NCI-H460 (cell line): ENCODE measurements at regions not wholly inside any gene's neighbourhood (a gene's known extent, or its start where the extent isn't known, plus 50 kb on each side); places are given as distances from the start of the nearest gene placed in this dataset.
"Not testable (repeated sequence)": the region's sequence is repeated elsewhere in the genome, so short reads cannot be mapped to it uniquely, and the experiment has no call there.

ENCODE experiments used
- DNase-seq: peaks from one replicate; pipeline ENCODE4 v3.0.0-alpha.2; 2016; ENCODE audit warnings: low read depth; ENCODE audit errors: extremely low read depth

DNA sequence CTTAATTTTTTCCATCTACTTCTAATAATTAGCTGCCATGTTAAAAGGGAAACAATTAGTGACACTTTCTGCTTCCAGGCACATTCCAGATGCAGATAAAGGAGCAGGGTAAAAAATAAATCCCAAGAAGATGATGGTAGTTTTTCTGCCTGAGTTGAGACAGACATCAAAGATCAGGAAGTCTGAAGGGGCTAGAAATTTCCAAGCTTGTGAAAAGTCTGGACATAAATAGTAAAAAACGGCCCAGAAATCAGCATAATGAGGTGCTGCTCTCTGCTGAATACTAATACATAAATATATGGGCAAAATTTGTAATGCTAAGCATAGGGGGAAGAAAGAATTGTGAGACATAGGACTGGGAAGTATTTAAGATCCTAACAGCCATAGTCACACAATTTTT, 460.0 kb upstream of the RGS18 start:
- no peak for DNase-seq

DNA sequence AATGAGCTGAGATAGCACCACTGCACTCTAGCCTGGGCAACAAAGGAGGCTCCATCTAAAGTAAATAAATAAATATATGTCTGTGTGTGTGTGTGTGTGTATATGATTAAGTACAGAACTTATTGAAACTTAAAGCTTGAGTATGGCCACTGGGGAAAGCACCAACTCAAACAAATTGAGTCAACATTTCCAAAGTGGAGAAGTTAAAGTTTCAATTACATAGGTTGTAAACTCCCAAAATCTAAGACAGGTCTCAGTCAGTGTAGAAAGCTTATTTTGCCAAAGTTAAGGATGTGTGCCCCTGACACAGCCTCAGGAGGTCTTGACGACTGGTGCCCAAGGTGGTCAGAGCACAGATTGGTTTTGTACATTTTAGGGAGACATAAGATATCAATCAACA, 458.9 kb upstream of the RGS18 start:
- DNase-seq, result no peak

DNA sequence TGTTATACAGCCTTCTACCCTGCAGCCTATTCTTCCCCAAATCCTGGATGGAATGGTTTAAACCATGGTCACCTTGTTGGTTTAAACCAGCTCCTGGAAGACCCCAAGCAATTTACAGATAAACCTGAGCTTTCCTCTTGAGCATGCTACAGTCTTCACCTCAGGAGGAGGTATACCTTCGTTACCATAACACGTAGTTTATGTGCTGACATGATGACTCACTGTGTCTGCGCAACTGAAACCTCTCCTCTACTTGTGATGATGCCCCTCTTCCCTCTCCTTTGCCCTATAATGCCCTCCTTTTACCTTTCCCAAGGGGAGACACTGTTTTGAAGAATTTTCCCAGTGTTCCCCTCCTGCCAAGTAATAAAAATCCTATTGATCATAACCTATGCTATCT, 457.3 kb upstream of the RGS18 start:
- DNase-seq, result no peak

DNA sequence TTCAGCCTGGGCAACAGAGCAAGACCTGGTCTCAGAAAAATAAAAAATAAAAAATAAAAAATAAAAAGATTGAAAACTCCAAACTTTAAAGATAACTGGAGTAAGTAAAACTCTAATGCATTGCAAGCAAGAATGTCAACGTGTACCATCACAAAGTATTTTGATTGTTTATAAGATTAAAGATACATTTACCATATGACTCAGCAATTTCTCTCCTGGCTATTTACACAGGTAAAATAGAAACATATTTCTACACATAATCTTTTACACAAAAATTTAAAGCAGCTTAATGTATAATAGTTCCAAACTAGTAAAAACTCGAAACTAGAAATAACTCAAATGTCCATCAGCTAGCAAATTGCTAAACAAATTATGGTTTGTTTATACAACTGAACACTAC, 456.1 kb upstream of the RGS18 start:
- no peak for DNase-seq

DNA sequence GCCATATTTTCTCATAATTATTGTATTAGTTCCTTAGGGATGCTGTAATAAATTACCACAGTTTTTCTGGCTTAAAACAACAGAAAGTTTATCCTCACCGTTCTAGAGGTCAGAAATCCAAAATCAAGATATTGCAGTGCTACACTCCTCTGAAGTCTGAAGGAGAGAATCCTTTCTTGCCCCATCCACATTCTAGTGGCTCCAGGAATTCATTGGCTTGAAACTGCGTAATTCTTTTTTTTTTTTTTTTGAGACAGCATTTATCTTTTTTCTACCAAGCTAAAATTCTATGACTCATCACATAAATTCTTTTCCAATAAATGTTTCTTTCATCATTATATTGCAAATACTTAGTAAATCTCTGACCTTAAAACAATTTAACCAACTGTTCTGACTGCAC, 451.0 kb upstream of the RGS18 start:
- DNase-seq, result no peak

DNA sequence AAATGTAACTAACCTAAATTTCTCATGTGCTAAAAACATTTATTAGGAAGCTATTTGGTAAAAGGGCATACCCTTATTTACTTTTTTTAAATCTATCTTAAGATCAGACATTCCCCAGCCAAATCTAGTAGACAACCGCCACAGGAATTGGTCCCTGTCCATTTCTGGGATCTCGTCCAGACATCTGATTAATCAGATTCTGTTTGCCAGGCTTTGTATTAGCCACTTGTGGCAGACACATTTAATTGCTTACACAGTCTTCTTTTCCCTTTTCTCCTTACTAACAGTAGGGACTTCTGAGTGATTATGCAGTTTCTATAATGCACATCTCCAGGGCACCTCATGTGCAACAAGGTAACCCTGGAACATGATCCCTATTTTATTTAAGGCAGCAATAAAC, 449.0 kb upstream of the RGS18 start:
- DNase-seq, result no peak

DNA sequence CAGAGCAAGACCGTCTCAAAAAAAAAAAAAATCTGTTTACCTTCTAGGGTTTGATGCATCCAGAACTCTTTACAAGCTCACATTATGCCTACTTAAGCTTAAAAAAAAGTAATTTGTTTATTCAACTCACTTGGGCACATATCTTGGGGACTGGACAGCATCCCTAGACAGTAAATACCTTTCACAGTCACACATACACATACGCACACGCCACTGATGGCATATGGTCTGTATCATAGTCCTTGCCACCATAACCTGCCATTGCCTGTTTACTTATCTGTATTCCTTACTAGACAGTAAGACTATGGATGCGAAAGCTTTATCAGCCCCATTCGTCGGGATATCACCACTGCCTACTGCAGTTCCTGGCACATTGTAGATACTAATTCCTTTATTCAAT, 446.3 kb upstream of the RGS18 start:
- no peak for DNase-seq

DNA sequence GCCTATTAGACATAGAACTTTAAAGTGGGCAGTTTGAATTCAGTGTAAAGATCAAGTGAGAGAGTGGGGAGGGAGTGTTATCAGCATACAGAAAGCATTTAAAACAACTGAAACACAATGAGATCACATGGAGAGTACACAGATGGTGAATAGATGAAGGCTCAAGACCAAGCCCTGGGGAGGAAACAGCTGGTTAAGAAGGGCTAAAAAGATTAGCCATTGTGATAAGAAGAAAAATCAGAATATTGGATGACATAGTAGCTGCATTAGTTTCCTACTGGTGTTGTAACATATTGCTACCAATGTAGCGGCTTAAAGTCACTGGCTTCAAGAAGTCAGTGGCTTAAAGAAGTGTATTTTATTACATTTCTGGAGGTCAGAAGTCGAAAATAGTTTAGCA, 443.4 kb upstream of the RGS18 start:
- DNase-seq, result no peak

DNA sequence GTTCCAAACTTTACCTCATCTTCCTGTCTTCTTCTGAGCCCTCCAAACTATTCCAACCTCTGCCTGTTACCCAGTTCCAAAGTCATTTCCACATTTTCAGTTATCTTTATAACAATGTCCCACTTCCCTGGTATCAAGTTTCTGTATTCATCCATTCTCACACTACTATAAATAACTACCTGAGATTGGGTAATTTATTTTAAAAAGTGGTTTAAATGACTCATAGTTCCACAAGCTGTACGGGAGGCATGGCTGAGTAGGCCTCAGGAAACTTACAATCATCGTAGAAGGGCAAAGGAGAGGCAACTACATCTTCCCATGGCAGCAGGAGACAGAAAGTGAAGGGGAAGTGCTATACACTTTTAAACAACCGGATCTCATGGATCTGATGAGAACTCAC, 428.5 kb upstream of the RGS18 start:
- no peak for DNase-seq

DNA sequence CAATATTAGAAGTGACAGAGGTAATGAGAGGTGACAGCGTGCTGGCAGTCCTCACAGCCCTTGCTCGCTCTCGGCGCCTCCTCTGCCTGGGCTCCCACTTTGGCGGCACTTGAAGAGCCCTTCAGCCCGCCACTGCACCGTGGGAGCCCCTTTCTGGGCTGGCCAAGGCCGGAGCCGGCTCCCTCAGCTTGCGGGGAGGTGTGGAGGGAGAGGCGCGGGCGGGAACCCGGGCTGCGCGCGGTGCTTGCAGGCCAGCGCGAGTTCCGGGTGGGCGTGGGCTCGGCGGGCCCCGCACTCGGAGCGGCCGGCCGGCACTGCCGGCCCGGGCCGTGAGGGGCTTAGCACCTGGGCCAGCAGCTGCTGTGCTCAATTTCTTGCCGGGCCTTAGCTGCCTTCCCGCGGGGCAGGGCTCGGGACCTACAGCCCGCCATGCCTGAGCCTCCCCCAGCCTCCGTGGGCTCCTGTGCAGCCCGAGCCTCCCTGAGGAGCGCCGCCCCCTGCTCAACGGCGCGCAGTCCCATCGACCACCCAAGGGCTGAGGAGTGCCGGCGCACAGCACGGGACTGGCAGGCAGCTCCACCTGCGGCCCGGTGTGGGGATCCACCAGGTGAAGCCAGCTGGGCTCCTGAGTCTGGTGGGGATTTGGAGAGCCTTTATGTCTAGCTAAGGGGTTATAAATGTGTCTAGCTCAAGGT, 426.5 kb upstream of the RGS18 start:
- DNase-seq, result not testable (repeated sequence)

DNA sequence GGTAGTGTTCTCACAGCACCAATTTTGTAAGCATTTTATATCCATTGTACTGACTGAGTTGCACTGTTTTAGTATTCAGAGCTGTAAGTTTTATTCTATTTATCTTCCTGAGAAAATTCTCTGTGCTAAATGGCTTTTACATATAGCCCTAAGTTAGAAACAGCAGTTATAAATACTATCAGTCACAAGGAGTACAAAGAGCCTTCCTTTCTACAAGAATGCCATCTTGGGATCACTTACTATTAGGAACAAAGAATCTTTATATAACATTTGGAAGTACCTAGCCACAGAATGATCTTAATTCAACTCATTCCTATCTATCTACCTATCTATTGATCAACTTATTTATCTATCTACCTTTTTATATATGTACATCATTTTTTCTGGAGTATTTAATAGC, 423.9 kb upstream of the RGS18 start:
- no peak for DNase-seq

DNA sequence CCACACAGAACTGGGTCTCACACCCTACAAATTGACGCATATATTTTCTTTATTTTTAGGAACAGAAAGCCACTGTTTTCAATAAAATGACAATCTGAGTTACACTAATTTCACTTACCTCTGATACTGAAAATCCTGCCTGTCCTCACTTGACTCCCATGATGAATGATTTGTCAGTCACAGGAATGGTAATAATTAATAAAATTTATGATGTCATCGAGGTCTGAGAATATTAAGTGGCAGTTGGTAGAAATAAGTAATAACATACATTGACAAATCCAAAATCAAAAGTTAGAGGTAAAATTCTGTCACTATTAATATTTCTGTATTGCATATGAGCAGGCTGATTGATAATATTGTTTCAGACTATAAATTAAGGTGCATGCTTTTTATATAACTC, 418.7 kb upstream of the RGS18 start:
- DNase-seq, result no peak

DNA sequence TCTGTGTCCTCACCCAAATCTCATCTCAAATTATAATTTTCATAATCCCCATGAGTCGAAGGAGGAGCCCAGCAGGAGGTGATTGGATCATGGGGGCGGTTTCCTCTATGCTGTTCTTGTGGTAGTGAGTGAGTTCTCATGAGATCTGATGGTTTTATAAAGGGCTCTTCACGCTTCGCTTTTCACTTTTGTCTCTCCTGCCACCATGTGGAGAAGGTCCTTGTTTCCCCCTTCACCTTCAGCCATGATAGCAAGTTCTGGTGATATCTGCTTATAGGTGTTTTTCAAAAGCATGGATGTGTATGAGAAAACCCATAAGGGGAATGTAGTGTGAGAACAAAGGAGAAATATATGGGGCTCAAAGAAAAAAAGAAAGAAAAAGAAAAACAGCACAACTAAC, 405.9 kb upstream of the RGS18 start:
- DNase-seq, result no peak

DNA sequence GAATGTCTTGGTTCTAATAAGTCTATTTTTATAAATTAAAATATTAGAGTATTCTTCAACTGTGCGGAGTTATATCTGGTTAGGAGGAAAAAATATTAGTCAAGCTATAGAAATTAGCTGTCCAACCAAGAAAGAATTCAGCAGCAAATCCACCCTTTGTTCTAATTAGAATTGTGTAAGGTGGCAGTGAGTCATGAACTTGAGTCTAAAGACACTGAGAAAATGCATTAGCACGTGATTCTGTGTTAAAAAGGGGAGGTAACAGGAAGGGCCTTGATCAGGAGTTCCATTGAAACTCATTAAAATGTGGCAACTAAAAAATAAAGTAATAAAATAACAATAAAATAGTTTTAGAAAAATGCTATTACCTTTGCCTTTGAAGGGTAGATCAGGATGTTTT, 398.2 kb upstream of the RGS18 start:
- no peak for DNase-seq

DNA sequence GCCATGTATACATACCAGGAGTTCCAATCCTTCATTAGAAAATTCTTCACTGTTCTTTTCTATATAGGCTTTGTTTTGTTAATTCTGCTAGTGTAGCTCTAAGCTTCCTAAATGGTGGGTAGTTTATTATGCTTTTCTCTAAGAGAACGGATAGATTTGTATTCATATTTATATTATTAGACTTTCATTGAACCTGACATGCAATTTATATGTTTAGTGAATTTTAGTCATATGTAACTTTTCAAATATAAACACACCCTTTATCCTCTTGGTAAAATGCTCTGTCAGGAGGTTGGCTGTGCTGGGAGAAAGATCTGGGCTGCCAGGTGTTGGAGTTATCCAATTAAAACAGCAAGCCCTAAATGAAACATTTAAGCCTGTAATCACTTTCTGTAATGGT, 369.7 kb upstream of the RGS18 start:
- DNase-seq, result no peak

DNA sequence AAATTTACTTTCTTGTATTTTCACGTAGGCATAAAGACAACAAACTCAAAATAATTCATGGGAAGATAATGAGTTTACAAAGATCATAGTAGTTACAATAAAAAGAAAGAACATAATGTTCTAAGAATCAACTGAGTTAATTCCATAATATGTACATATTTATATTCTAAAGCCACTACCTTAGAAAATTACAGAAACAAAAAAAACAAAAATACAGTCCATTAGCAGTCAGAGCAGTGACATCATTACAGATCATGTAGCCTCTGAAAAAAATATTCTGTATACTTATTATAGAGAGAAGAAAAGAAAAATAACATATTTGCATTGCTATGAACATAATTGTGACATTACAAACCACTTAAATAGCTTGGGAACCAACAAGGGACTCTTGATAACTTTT, 360.1 kb upstream of the RGS18 start:
- no peak for DNase-seq

DNA sequence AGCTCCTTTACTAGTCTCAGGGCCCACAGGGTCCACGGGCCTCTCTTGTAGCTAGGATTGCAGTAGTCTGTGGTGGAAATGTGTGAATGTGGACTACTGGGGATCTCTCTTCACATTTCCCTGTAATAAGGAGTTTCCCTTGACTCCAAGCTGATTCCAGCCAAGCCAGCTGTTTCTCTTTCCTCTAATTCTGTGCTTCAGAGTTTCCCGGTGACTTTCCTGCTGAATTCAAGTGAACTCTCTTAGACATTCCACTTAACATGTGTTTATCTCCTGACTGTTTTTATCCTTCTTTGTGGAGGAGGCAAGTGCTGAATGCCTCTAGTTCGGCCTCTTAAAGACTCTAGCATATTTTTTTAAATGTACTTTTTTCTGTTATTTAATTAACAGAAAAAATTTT, 354.0 kb upstream of the RGS18 start:
- no peak for DNase-seq

DNA sequence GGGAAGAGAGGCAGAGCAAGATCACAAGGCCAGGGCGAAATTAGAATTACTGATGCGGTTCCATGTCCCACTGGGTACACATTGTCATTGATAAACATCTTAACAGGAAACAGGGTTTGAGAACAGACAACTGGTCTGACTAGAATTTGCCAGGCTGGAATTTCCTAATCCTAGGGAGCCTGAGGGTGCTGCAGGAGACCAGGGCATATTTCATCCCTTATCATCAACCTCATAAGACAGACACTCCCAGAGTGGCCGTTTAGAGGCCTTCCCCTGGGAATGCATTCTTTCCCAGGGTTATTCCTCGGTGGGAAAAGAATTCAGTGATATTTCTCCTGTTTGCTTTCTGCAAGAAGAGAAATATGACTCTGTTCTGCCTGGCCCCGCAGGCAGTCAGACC, 344.7 kb upstream of the RGS18 start:
- not testable (repeated sequence) for DNase-seq

DNA sequence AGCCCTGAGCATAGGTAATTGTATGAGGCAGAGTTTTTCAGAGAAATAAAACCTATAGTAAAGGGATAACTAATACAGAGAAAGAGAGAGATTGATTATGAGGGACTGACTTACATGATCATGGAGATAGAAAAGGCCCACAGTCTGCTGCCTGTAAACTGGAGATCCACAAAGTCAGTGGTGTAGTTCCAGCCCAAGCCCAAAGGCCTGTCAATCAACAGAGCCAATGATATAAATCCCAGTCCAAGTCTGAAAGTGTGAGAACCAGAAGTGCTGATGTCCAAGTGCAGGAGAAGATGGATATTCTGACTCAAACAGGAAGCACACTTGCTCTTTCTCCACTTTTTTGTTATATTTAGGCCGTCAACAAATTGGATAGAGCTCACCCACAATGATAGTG, 340.1 kb upstream of the RGS18 start:
- no peak for DNase-seq

DNA sequence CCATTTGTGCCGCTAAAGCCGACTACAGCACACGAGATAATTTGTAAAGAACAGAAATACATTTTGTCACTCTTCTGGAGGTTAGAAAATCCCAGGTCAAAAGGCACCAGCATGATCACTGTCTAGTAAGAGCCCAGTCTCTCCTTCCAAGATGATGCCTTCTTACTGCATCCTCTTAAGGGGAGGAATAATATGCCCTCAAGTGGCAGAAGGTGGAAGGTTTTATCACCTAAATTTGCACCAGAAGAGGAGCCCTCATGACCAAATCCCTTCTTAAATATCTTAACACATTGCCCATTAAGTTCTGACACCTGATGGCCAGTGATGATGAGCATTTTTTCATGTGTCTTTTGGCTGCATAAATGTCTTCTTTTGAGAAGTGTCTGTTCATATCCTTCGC, 326.7 kb upstream of the RGS18 start:
- DNase-seq, result no peak

DNA sequence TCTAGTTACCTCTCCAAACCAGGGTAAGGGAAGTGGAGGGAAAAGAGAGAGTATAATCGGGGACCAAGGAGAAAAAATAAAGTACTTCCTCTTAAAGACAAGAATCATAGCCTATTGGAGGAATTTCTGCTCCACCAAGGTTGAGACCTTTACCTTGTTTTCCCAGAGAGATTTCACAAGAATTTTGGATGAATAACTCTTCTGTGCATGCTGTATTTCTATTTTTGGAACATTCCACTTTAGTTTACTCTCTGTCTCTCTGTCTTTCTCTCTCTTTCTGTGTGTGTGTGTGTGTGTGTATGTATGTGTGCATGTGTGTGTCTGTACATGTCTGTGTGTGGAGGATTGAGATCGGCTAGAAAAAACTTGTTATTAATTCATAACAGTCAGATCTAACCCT, 318.4 kb upstream of the RGS18 start:
- no peak for DNase-seq

DNA sequence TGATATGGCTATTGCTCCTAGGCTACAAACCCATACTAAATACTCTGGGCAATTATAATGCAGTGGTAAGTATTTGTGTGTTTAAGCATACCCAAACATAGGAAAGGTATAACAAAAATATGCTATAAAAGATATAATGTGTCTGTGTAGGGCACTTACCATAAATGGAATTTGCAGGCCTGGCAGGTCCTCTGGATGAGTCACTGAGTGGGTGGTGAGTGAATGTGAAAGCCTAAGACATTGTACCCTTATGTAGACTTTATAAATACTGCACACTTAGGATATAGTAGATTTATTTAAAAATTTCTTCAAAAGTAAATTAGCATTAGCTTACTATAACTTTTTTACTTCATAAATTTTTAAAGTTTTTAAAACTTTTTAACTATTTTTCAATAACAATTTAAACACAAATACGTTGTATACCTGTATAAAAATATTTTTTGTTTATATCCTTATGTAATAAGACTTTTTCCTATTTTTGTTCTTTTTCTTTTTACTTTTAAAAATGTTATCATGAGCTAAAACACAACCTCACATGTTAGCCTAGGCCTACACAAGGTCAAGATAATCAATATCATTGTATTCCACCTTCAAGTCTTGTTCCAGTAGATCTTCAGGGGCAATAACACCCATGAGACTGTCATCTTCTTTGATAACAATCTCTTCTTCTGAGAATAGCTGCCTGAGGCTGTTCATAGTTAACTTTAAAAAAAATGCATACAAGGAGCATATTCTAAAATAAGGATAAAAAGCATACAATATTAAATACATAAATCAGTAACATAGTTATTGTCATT, 306.3 kb upstream of the RGS18 start:
- DNase-seq, result no peak

DNA sequence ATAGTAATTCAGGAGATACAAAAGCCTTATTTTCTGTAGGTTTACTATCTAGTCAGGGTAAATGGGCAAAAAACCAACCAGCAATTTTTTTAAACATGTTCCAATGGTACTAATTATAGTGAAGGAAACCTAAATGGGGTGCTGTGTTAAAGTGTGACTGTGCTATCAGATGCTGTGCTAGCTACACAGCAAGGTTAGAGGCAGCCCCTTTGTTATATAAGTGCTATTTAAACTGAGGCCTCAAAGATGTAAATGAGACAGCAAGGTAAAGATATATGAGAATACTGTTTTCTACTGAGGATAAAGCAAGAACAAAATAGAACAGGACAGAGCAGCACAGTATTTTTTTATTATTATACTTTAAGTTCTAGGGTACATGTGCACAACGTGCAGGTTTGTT, 305.4 kb upstream of the RGS18 start:
- no peak for DNase-seq
